ENCODE measurements at regions not wholly inside any gene's neighbourhood (a gene's known extent, or its start where the extent isn't known, plus 50 kb on each side); places are given as distances from the start of the nearest gene placed in this dataset.

GRCh38 chrX:95350774-95351488, 1333.7 kb upstream of the DIAPH2 start:
- TF ChIP-seq CTCF (IDR thresholded peaks at IDR 0.05 in 8 of 11, conservative IDR thresholded peaks at IDR 0.05 in 3 of 11), result no peak
- no peak for TF ChIP-seq POLR2AphosphoS5 (IDR thresholded peaks at IDR 0.05)
- TF ChIP-seq POLR2A (IDR thresholded peaks at IDR 0.05), result no peak

Data from spleen (tissue), 7 donors.